Panc1 (cell line): ENCODE measurements at regions not wholly inside any gene's neighbourhood (a gene's known extent, or its start where the extent isn't known, plus 50 kb on each side); places are given as distances from the start of the nearest gene placed in this dataset.

Experiments
- POLR2AphosphoS5 ChIP-seq: IDR thresholded peaks from 2 replicates; pipeline ENCODE4 v1.6.1; 2012; ENCODE audit warnings: mild to moderate bottlenecking, low read depth, low read length, moderate library complexity
- SIN3A ChIP-seq: IDR thresholded peaks from 2 replicates; pipeline ENCODE4 v1.6.1; 2012; ENCODE audit warnings: low read depth, mild to moderate bottlenecking, low read length, moderate library complexity, borderline replicate concordance; ENCODE audit not compliant: insufficient read depth
- TF ChIP-seq, protein P1 (sequence below): fragments of 450-650 bp; IDR thresholded peaks from 2 replicates; pipeline ENCODE4 v1.5.1; 2017; ENCODE audit warnings: mild to moderate bottlenecking
- TF ChIP-seq, protein P2 (sequence below), 2 experiments: IDR thresholded peaks; 2 replicates each; pipeline ENCODE4 v1.6.1; 2011 to 2012; ENCODE audit warnings: low read depth in 2 of 2, control low read depth in 1 of 2, low read length in 1 of 2, mild to moderate bottlenecking in 1 of 2, moderate library complexity in 1 of 2; ENCODE audit not compliant: insufficient read depth in 1 of 2

DNA sequence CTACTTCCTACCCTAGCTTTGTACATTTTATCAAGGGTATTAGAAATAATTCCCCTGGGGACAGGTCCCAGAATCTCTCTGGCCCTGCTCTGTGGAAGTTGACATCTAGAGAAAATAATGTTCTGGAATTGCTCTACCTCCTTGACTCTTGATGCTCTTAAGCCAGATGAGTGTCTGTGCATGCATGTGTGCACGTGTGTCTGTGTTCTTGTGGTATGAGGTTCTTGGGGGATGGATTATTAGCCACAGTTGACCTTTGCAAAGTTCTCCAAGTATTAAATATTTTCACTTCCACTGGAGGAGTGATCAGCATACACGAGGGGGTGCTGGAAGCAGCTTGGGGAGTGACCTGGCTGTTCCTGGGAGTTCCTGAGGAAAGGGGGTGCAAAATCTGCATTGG lies 61.2 kb upstream of the PELI1 start:
- TF ChIP-seq, protein P1, sequence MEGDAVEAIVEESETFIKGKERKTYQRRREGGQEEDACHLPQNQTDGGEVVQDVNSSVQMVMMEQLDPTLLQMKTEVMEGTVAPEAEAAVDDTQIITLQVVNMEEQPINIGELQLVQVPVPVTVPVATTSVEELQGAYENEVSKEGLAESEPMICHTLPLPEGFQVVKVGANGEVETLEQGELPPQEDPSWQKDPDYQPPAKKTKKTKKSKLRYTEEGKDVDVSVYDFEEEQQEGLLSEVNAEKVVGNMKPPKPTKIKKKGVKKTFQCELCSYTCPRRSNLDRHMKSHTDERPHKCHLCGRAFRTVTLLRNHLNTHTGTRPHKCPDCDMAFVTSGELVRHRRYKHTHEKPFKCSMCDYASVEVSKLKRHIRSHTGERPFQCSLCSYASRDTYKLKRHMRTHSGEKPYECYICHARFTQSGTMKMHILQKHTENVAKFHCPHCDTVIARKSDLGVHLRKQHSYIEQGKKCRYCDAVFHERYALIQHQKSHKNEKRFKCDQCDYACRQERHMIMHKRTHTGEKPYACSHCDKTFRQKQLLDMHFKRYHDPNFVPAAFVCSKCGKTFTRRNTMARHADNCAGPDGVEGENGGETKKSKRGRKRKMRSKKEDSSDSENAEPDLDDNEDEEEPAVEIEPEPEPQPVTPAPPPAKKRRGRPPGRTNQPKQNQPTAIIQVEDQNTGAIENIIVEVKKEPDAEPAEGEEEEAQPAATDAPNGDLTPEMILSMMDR: no peak
- TF ChIP-seq, protein P2, sequence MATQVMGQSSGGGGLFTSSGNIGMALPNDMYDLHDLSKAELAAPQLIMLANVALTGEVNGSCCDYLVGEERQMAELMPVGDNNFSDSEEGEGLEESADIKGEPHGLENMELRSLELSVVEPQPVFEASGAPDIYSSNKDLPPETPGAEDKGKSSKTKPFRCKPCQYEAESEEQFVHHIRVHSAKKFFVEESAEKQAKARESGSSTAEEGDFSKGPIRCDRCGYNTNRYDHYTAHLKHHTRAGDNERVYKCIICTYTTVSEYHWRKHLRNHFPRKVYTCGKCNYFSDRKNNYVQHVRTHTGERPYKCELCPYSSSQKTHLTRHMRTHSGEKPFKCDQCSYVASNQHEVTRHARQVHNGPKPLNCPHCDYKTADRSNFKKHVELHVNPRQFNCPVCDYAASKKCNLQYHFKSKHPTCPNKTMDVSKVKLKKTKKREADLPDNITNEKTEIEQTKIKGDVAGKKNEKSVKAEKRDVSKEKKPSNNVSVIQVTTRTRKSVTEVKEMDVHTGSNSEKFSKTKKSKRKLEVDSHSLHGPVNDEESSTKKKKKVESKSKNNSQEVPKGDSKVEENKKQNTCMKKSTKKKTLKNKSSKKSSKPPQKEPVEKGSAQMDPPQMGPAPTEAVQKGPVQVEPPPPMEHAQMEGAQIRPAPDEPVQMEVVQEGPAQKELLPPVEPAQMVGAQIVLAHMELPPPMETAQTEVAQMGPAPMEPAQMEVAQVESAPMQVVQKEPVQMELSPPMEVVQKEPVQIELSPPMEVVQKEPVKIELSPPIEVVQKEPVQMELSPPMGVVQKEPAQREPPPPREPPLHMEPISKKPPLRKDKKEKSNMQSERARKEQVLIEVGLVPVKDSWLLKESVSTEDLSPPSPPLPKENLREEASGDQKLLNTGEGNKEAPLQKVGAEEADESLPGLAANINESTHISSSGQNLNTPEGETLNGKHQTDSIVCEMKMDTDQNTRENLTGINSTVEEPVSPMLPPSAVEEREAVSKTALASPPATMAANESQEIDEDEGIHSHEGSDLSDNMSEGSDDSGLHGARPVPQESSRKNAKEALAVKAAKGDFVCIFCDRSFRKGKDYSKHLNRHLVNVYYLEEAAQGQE (IDR thresholded peaks at IDR 0.05; ENCODE audit: insufficient read depth in 1 of 2, low read depth in 2 of 2, low read length in 1 of 2): no peak
- TF ChIP-seq POLR2AphosphoS5 (no peak), SIN3A (no peak)
